ENCODE measurements at regions not wholly inside any gene's neighbourhood (a gene's known extent, or its start where the extent isn't known, plus 50 kb on each side); places are given as distances from the start of the nearest gene placed in this dataset.

DNA sequence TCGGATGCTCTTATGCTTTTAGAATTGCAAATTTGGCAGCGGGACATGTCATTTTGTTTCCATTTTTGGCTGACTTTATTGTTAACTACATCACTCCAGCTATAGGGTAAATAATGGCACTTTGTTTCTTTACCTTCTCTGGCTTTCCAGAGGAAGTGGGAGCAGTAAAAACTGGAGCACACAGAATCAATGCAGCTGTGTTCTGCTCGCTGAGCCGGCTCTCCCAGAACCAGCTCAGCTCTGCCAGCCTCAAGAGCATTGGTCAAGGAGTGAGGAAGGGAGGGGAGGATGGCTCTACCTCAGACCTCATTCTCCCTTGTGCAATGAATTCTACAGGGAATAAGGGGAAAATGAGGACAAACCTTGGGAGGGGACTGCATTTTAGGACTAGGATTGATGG, 50.5 kb upstream of the SPATA13 start:
- H3K4me3 ChIP-seq (ENCODE audit: severe bottlenecking) = no peak overlapping the region
- no peaks in the 10 kb centered on the region for H3K4me1 ChIP-seq (ENCODE audit: insufficient read depth, poor library complexity, severe bottlenecking)
- no peaks in the 10 kb centered on the region for H3K9me3 ChIP-seq (ENCODE audit: severe bottlenecking)
- H3K36me3 ChIP-seq (ENCODE audit: low read depth) = no peaks in the 10 kb centered on the region
- ATAC-seq (ENCODE audit: low read depth) (no peak), DNase-seq (ENCODE audit: low spot score) (no peak)
- no peaks in the 10 kb centered on the region for H3K27me3 ChIP-seq (ENCODE audit: insufficient read depth, poor library complexity, severe bottlenecking)
- no peak overlapping the region for H3K27ac ChIP-seq (ENCODE audit: poor library complexity, severe bottlenecking)
- TF ChIP-seq, protein P1, sequence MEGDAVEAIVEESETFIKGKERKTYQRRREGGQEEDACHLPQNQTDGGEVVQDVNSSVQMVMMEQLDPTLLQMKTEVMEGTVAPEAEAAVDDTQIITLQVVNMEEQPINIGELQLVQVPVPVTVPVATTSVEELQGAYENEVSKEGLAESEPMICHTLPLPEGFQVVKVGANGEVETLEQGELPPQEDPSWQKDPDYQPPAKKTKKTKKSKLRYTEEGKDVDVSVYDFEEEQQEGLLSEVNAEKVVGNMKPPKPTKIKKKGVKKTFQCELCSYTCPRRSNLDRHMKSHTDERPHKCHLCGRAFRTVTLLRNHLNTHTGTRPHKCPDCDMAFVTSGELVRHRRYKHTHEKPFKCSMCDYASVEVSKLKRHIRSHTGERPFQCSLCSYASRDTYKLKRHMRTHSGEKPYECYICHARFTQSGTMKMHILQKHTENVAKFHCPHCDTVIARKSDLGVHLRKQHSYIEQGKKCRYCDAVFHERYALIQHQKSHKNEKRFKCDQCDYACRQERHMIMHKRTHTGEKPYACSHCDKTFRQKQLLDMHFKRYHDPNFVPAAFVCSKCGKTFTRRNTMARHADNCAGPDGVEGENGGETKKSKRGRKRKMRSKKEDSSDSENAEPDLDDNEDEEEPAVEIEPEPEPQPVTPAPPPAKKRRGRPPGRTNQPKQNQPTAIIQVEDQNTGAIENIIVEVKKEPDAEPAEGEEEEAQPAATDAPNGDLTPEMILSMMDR (IDR thresholded peaks at IDR 0.05; ENCODE audit: poor library complexity, severe bottlenecking) = no peak

Measured in RWPE2 (cell line).